MCF 10A (cell line): ENCODE measurements at regions not wholly inside any gene's neighbourhood (a gene's known extent, or its start where the extent isn't known, plus 50 kb on each side); places are given as distances from the start of the nearest gene placed in this dataset.

Experiments
- BruUV-seq: library from RNA; stranded (reverse); fragments of 400-500 nt; replicated peaks from 2 replicates; lab custom pipeline; 2021; lab: Mats Ljungman, UMichigan
- CTCF ChIA-PET: fragments of 300-600 bp; sonication (Branson Sonifier 250); formaldehyde crosslinking; extraction: SDS; loops from one replicate; lab custom pipeline; 2021; ENCODE audit warnings: antibody characterized with exemption, inconsistent platforms; lab: Yijun Ruan, JAX
- POLR2A ChIA-PET: fragments of 300-600, 350-650 bp; sonication (Branson Sonifier 250); formaldehyde crosslinking; extraction: SDS; loops from one replicate; lab custom pipeline; 2020; ENCODE audit warnings: antibody characterized with exemption, inconsistent platforms; lab: Yijun Ruan, JAX
- DNase-seq: peaks from one replicate; pipeline ENCODE4 v3.0.0-alpha.2; 2018; ENCODE audit not compliant: unreplicated experiment
- H3K27ac Mint-ChIP-seq: one replicate; pipeline ENCODE4 v1.8.0; 2022; ENCODE audit warnings: mild to moderate bottlenecking, low read depth, mixed read lengths; ENCODE audit not compliant: unreplicated experiment
- H3K27me3 Mint-ChIP-seq: one replicate; pipeline ENCODE4 v1.8.0; 2022; ENCODE audit warnings: mixed read lengths; ENCODE audit not compliant: insufficient read depth, unreplicated experiment
- H3K36me3 Mint-ChIP-seq: one replicate; pipeline ENCODE4 v1.8.0; 2022; ENCODE audit warnings: mild to moderate bottlenecking, moderate library complexity, mixed read lengths; ENCODE audit not compliant: insufficient read depth, unreplicated experiment
- H3K4me1 Mint-ChIP-seq: one replicate; pipeline ENCODE4 v1.8.0; 2022; ENCODE audit warnings: mixed read lengths; ENCODE audit not compliant: insufficient read depth, unreplicated experiment
- H3K4me3 Mint-ChIP-seq: one replicate; pipeline ENCODE4 v1.8.0; 2022; ENCODE audit warnings: mild to moderate bottlenecking, moderate library complexity, mixed read lengths; ENCODE audit not compliant: unreplicated experiment
- H3K9me3 Mint-ChIP-seq: one replicate; pipeline ENCODE4 v1.8.0; 2022; ENCODE audit warnings: mixed read lengths; ENCODE audit not compliant: unreplicated experiment
- intact Hi-C: fragments of 100-400 bp; cut with micrococcal nuclease; formaldehyde crosslinking; loops from 2 replicates; pipeline ENCODE4 v1.14.1; 2022
- TF ChIP-seq, protein P1 (sequence below): fragments of 200-600 bp; IDR thresholded peaks from one replicate; pipeline ENCODE4 v1.8.0; 2022; ENCODE audit warnings: antibody characterized with exemption, mild to moderate bottlenecking; ENCODE audit not compliant: unreplicated experiment

DNA sequence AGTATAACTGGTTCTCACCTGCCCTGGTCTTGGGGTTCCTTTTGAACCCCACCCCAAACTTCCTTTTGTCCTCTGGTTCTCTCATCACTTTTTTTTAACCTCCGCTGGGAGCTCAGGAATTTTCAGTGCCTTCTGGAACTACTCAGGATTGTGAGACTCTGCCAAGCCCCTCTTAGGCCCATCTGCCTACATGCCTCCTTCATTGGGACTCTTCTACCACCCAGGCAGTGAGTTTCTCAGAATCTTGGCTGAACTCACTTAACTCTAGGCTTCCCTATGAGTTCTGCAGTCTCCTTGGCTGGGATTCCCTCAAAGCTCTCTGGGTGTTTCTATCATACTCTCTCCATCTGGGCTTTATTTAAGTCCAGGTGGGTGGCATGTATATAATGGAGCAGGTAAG lies 86.3 kb downstream of the MDH1 start:
- CTCF ChIA-PET: interaction anchor here (0.6 to 1.5 kb wide), 2 partner anchors 14 to 16 kb away, joined by 3 to 4 read pairs; no protein-coding TSS in a partner anchor
- TF ChIP-seq, protein P1, sequence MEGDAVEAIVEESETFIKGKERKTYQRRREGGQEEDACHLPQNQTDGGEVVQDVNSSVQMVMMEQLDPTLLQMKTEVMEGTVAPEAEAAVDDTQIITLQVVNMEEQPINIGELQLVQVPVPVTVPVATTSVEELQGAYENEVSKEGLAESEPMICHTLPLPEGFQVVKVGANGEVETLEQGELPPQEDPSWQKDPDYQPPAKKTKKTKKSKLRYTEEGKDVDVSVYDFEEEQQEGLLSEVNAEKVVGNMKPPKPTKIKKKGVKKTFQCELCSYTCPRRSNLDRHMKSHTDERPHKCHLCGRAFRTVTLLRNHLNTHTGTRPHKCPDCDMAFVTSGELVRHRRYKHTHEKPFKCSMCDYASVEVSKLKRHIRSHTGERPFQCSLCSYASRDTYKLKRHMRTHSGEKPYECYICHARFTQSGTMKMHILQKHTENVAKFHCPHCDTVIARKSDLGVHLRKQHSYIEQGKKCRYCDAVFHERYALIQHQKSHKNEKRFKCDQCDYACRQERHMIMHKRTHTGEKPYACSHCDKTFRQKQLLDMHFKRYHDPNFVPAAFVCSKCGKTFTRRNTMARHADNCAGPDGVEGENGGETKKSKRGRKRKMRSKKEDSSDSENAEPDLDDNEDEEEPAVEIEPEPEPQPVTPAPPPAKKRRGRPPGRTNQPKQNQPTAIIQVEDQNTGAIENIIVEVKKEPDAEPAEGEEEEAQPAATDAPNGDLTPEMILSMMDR: no peak
- Mint-ChIP-seq H3K4me1 (no peaks in the 10 kb centered on the region), H3K9me3 (no peaks in the 10 kb centered on the region), H3K27ac (no peak overlapping the region), H3K27me3 (no peaks in the 10 kb centered on the region), H3K36me3 (no peaks in the 10 kb centered on the region), H3K4me3 (no peak overlapping the region)
- intact Hi-C loops: no loop called here
- POLR2A ChIA-PET: interaction anchor here (1.0 to 1.8 kb wide), 2 partner anchors 9 to 201 kb away, joined by 4 read pairs; no protein-coding TSS in a partner anchor
- DNase-seq: no peak
- BruUV-seq: no TSS peak

DNA sequence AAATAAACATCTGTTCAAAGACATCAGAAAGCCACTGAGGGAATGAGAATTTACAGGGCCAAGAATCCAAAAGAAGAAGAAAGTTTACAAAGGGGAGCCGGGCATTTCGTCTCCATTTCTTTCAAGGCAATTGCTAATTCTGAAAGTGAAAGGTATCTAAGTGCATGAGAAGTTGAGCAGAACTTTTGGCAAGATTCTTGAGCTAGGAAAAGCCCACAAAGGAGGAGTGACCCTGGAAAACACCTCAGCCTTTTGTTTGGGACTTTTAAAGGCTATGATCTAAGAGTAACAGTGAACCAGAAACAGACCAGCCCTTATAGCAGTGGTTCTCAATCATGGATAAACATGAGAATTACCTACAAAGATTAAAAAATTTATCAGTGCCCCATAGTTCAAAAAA lies 87.4 kb downstream of the MDH1 start:
- CTCF ChIA-PET: no interaction called here
- intact Hi-C loops: no loop called here
- POLR2A ChIA-PET: no interaction called here
- TF ChIP-seq, protein P1: no peak
- H3K27me3 Mint-ChIP-seq: no peaks in the 10 kb centered on the region
- DNase-seq: no peak
- H3K4me1 Mint-ChIP-seq: no peaks in the 10 kb centered on the region
- H3K27ac Mint-ChIP-seq: no peak overlapping the region
- H3K4me3 Mint-ChIP-seq: no peak overlapping the region
- no peaks in the 10 kb centered on the region for H3K9me3 Mint-ChIP-seq
- no TSS peak for BruUV-seq
- H3K36me3 Mint-ChIP-seq: no peaks in the 10 kb centered on the region

DNA sequence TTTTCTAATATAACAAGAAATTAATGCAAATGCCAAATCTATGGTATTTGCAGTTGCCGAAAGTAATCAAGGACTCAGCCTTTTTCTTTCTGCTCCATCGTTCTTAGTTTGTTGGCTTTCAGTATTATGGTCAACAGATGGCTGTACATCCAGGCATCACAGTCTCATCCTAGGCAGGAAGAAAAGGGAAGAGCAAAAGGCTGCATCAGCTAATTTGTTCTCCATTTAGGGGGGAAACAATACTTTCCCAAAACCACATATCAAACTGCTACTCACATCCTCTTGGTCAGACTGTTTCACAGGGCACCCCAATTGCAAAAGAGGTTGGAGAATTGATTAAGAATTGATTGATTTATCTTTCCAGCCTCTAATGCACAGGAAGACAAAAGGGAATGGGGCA lies 89.3 kb downstream of the MDH1 start:
- H3K27me3 Mint-ChIP-seq: no peaks in the 10 kb centered on the region
- no TSS peak for BruUV-seq
- no peaks in the 10 kb centered on the region for H3K36me3 Mint-ChIP-seq
- ChIA-PET CTCF (interaction anchor here (0.8 kb wide), 1 partner anchor 33 kb away, joined by 4 read pairs; no protein-coding TSS in a partner anchor), POLR2A (interaction anchor here (0.5 to 0.9 kb wide), 2 partner anchors 47 to 89 kb away, joined by 3 read pairs; partner anchors contain the start of gene MDH1)
- no peaks in the 10 kb centered on the region for H3K4me1 Mint-ChIP-seq
- H3K4me3 Mint-ChIP-seq: no peak overlapping the region
- intact Hi-C loops: no loop called here
- TF ChIP-seq, protein P1: no peak
- no peak overlapping the region for H3K27ac Mint-ChIP-seq
- H3K9me3 Mint-ChIP-seq: no peaks in the 10 kb centered on the region
- DNase-seq: no peak

DNA sequence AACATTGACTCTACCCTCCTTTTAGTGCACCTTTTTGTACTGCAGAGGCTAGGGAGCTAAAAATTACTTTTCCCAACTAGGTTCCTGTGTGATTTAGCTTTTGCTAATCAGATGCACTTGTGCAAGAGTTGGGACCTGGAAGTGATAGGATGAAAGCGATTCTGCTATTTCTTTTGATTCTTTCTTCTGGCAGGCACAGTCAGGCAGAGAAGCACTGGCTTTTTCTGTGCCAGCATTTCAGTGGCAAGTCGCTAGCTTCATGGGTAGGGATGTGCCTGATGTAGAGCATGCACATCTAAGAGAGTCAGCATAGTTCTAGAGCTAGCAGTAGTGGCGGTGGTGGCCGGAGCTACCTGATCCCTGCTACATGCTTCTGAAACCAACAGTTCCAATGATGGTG lies 89.8 kb downstream of the MDH1 start:
- H3K27ac Mint-ChIP-seq: no peak overlapping the region
- CTCF ChIA-PET: interaction anchor here (0.8 to 1.3 kb wide), 2 partner anchors 20 to 32 kb away, joined by 4 read pairs; no protein-coding TSS in a partner anchor
- POLR2A ChIA-PET: interaction anchor here (0.9 kb wide), 1 partner anchor 48 kb away, joined by 3 read pairs; no protein-coding TSS in a partner anchor
- no peaks in the 10 kb centered on the region for H3K4me1 Mint-ChIP-seq
- no peaks in the 10 kb centered on the region for H3K9me3 Mint-ChIP-seq
- H3K4me3 Mint-ChIP-seq: no peak overlapping the region
- no peaks in the 10 kb centered on the region for H3K36me3 Mint-ChIP-seq
- intact Hi-C loops: no loop called here
- DNase-seq: no peak
- TF ChIP-seq, protein P1: no peak
- no peaks in the 10 kb centered on the region for H3K27me3 Mint-ChIP-seq
- no TSS peak for BruUV-seq
